ENCODE measurements at regions not wholly inside any gene's neighbourhood (a gene's known extent, or its start where the extent isn't known, plus 50 kb on each side); places are given as distances from the start of the nearest gene placed in this dataset.

- Histone ChIP-seq H3K27me3 (ENCODE audit: control insufficient read depth, insufficient read depth, low read length) (no peaks in the 10 kb centered on the region), H3K36me3 (ENCODE audit: control insufficient read depth, insufficient read depth, low read length) (no peaks in the 10 kb centered on the region), H3K4me3 (ENCODE audit: low read depth, low read length) (no peak overlapping the region)
- ChIA-PET CTCF (no interaction called here), POLR2A (no interaction called here)
- no peak for TF ChIP-seq CTCF (IDR thresholded peaks at IDR 0.05; ENCODE audit: insufficient read depth, low read depth, low read length)
- no peak for DNase-seq (ENCODE audit: low read depth)
Measured at GRCh38 chr4:100852326-100852725, 334.5 kb upstream of the EMCN start.

GRCh38 chr4:100849319-100849718, 331.5 kb upstream of the EMCN start:
- no peak for TF ChIP-seq CTCF (IDR thresholded peaks at IDR 0.05; ENCODE audit: insufficient read depth, low read depth, low read length)
- no peaks in the 10 kb centered on the region for H3K36me3 ChIP-seq (ENCODE audit: control insufficient read depth, insufficient read depth, low read length)
- ChIA-PET CTCF (interaction anchor here (1.1 to 1.3 kb wide), 2 partner anchors 11 to 1416 kb away, joined by 3 to 5 read pairs; no protein-coding TSS in a partner anchor), POLR2A (no interaction called here)
- no peaks in the 10 kb centered on the region for H3K27me3 ChIP-seq (ENCODE audit: control insufficient read depth, insufficient read depth, low read length)
- no peak for DNase-seq (ENCODE audit: low read depth)
- H3K4me3 ChIP-seq (ENCODE audit: low read depth, low read length): no peak overlapping the region

GRCh38 chr4:100848841-100849240, 331.0 kb upstream of the EMCN start:
- Histone ChIP-seq H3K36me3 (ENCODE audit: control insufficient read depth, insufficient read depth, low read length) (no peaks in the 10 kb centered on the region), H3K27me3 (ENCODE audit: control insufficient read depth, insufficient read depth, low read length) (no peaks in the 10 kb centered on the region), H3K4me3 (ENCODE audit: low read depth, low read length) (no peak overlapping the region)
- POLR2A ChIA-PET: no interaction called here
- DNase-seq (ENCODE audit: low read depth): no peak
- CTCF ChIA-PET: interaction anchor here (1.1 to 1.3 kb wide), 2 partner anchors 11 to 1417 kb away, joined by 3 to 5 read pairs; no protein-coding TSS in a partner anchor
- peak; percentile 8; the same call in 1 of the 2 replicates for TF ChIP-seq CTCF (IDR thresholded peaks at IDR 0.05; ENCODE audit: insufficient read depth, low read depth, low read length)

- no peak for DNase-seq (ENCODE audit: low read depth)
- no peak for TF ChIP-seq CTCF (IDR thresholded peaks at IDR 0.05; ENCODE audit: insufficient read depth, low read depth, low read length)
- Histone ChIP-seq H3K4me3 (ENCODE audit: low read depth, low read length) (no peak overlapping the region), H3K36me3 (ENCODE audit: control insufficient read depth, insufficient read depth, low read length) (no peaks in the 10 kb centered on the region), H3K27me3 (ENCODE audit: control insufficient read depth, insufficient read depth, low read length) (no peaks in the 10 kb centered on the region)
- POLR2A ChIA-PET: no interaction called here
- CTCF ChIA-PET: no interaction called here
Measured at GRCh38 chr4:100843910-100844309, 326.1 kb upstream of the EMCN start.

- POLR2A ChIA-PET: no interaction called here
- no peak for DNase-seq (ENCODE audit: low read depth)
- Histone ChIP-seq H3K36me3 (ENCODE audit: control insufficient read depth, insufficient read depth, low read length) (no peaks in the 10 kb centered on the region), H3K4me3 (ENCODE audit: low read depth, low read length) (no peak overlapping the region), H3K27me3 (ENCODE audit: control insufficient read depth, insufficient read depth, low read length) (no peaks in the 10 kb centered on the region)
- TF ChIP-seq CTCF (IDR thresholded peaks at IDR 0.05; ENCODE audit: insufficient read depth, low read depth, low read length): no peak
- CTCF ChIA-PET: no interaction called here
Measured at GRCh38 chr4:100842856-100843255, 325.0 kb upstream of the EMCN start.
